HPDE6-E6E7 (cell line): ENCODE measurements at regions not wholly inside any gene's neighbourhood (a gene's known extent, or its start where the extent isn't known, plus 50 kb on each side); places are given as distances from the start of the nearest gene placed in this dataset.

Source experiments
- DNase-seq: peaks from one replicate; pipeline ENCODE4 v3.0.0; 2011; ENCODE audit warnings: missing footprints; ENCODE audit errors: extremely low spot score

DNA sequence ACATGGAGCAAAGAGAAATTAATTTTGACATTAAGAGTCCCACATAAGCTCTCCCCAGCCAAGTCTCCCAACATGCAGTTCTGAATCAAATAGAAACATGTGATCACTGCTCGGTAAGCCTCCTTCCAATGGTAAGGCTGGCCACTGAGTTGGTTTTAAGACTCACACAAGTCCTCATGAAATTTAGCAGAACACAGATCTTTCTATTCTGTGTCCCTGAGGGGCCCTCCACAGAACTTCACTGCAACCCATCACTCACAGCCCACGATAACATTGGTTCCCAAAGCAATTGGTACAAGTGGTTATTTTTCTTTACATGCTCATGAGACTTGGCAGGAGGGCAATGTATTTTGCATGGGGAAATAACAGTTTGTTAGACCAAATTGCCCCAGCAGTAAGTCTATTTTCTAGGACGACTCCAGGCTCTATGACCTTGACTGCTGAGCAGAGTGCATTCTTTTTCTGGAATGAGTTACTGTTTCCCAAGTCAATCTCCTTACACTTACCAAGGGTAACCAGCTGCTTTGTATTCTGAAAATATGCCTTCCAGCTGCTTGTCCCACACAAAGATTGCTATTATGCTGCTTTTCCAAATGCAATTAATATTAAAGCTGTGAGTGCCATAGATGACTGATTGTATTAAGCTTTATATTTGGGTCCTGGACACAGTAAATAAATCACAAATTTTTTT, 142.3 kb upstream of the TANK start:
- no peak for DNase-seq

DNA sequence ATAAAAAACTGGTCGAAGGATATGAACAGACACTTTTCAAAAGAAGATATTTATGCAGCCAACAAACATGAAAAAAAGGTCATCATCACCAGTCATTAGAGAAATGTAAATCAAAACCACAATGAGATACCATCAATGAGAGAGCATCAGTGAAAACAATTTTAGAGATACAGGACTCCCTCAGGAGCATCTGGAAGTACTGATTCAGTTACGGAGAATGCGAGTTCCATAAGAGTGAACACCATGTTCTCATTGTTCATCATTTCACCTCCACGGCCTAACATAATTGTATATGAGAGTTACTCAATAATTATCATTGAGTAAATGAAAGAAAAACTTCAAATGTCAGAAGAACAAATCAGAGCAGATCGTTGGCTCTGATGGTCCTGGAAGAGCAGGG, 140.9 kb upstream of the TANK start:
- no peak for DNase-seq

DNA sequence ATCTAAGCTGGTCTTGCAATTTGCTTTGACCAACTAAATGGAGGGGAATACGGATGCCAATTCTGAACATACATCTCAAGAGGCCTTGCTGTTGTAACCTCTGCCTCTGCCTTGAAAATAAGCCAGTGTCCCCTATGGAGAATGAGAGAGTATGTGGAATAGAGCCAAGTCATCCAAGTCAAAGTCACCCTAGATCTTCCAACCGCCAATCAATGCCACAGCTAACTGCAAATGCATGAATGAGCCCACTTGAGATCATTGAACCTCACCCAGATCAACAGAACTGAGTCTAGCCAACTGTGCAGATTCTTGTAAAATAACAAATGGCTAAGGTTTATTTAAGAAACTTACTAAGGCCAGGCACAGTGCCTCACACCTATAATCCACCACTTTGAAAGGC, 139.8 kb upstream of the TANK start:
- no peak for DNase-seq

DNA sequence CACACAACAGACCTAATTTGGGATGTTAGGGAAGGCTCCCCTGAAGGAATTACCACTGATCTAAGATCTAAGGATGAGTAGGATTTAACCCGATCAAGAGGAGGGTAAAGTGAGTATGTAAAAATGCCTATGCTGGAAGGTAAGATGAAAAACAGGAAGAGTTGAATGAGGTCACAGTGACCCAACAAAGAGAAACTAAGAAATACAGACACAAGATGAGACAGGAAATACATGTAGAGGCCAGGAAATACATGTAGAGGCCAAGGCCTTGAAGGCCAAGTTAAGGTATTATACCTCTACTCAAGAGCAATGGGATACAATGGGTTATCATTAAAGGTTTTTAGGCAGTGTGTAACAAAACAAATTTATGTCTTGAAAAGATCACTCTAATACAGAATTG, 131.6 kb upstream of the TANK start:
- no peak for DNase-seq

DNA sequence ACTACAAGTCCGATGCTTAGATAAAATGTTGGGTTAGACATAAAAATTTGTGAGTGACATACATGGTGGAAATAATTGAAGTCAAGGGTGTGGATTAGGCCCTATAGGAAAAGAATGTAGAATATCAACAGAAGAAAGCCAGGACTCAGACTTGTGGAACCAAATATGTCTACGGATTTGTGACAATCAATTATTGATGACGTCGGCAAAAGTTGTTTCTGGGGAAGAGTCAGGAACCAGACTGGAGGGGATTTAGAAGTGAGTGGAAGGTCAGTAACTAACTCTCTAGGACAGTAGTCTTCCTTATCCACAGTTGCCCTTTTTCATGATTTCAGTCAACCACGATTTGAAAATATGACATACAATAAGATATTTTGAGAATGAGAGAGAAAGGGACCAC, 130.9 kb upstream of the TANK start:
- DNase-seq: no peak

DNA sequence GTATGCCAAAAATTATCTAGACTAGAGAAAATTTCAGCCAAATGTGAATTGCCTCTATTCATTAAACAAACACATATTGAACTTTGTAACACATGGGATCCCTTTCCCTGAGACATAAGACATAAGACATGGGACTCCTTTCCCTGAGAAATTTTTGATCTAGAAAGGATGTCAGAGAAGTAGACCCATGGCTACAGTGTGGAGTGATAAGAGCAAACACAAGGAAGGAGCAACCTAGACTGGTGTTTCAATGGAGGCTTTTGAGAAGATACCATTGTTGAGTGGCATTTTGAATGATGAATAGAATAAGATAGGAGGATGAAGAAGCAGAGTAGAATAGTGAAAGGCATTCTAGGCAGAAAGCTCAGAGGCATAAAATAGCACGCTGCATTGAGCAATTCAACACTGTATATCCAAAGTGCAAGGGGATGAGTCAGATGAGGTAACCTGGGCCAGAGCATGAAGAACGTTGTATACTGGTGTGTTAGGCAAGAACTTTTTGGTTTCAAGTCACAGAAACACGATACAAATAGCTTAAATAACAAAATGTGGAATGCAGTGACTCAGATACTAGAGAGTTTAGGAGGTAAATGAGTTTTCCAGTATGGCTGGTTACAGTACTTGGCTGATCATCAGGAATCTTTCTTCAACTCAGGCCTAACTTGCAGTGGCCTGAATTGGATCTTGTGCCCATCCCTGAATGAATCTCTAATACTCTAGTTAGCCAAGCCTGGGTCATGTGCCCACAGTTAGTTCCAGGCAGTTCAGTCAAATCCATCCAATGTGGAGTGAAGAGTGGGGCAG, 129.8 kb upstream of the TANK start:
- DNase-seq: peak; percentile 87

DNA sequence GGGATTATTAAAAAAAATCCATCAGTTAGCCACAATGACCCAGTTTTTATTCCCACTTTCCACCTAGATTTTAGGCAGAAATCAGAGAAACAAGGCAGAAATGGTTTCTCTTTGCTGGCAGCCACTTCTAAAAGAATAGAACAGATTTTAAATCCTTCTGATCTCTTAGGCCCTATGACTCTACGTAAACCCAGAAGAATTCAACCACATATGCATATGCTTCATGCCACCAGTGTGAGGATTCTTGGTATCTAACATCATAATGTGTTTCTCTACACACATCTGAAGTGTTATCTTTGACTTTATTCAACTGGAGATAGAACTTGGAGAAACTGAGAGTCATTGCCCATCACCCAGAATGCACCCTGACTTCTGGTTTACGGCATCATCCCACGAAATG, 128.7 kb upstream of the TANK start:
- DNase-seq: no peak

DNA sequence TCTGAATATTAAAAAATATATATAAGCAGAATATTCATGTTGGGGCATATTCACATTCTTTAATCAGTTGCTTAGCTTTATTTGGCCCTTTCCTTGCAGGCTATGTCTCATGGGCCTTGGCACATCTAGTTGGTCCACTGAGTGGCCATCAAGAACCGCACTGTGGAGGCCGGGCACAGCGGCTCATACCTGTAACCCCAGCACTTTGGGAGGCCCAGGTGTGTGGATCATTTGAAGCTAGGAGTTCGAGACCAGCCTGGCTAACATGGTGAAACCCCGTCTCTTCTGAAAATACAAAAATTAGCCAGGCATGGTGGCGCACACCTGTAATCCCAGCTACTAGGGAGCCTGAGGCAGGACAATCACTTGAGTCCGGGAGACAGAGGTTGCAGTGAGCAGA, 127.6 kb upstream of the TANK start:
- no peak for DNase-seq

DNA sequence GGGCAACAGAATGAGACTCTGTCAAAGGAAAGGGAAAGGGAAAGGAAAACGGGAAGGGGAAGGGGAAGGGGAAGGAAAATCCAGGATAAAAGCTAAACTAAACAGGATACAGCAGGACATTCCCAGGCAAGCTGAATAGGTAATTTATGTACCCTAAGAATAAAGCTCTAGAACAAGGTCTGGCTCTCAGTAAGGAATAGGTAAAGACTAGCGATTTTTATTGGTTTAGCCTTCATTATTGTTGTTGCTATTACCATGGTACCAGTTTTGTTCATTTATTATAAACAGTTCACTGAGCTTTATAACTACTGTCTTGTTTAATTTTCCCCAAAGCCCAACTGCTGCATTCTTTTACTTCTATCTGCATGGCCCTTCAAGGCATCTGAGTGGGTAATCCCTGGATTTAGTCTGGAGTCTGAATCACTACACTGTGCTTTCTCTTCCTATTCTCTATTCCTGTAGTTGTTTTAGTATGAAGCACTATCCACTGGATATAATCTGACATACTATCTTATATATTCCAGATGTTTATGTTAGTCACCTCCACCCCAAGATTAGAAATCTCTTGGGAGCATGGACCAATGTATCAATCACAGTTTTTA, 127.1 kb upstream of the TANK start:
- no peak for DNase-seq

DNA sequence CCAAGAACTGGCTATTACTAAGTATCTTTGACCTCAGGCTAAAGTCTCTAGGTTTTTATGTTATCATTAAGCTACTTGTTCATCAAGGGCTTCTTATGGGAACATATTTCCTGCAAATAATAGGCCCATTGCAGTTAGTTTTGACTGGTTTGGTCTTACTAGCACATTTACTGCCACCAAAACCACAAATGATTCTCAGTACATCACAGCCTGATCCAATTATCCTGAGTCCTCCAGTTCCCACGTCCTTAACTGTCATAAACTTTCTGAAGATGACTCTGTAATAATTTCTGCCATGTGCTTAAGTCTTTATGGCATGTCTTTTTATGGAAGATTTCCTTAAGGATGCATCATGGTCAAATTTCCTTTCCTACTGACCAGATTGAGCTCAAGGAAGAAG, 123.3 kb upstream of the TANK start:
- no peak for DNase-seq

DNA sequence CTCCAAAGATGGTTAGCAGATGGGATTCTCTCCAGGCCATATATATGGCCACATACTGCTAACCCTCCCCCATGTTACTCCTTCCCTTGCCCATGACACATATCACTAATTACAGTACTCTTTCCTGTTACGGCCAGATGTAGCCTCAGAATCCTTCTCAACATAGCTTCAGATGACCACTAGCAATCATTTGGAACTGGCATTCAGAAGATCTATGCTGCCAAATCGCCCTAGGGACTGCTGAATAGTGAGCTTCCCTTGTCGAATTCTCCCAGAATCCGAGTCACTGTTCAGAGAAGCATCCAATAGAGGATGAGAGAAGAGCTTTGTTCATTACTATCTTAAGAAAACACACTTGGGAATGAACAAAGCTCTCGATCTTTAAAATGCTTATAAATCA, 121.2 kb upstream of the TANK start:
- no peak for DNase-seq

DNA sequence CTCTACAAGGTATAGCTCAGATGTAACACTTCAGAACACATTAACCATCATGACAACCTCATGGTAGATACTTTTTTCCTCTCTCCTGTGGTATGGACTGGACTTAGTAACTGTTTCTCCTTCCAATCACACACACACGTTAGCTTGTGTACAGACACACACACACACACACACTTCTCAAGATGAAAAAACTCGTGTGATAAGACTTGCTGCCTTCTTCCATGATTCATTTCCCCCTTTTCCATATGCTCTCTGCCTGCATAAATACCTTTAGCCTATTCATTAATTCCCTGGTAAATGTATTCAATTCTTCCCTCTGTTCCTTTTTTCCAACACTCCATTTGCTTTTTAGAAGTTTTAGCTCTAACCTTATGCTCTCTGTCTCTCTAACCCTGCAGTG, 118.9 kb upstream of the TANK start:
- DNase-seq: no peak

DNA sequence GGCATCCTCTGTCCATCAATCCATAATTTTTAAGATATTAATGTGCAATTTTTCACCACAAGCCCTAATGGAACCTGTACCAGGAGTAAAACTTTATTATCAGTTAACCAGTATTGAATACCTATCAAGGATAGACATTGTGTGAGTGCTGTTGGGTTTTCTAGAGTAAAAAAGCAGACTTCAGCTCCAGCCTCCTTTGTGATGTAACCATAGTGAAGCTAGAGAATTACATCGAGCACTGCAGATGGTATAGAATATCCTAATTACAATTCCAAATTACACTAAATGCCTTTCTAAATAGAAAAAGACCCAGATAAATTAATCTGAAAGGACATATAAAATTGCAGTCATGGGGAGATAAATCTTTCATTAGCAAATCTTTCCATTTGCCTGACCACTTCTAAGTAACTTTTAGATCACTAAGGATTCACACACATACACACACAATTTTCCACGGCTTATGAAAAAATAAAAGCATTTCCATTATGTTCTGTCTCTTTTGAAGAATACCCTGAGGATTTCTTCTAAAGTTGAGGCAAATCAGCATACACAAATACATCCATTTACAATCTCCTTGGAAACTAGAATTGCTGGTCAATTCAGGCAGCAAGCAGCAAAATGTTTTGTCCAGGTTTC, 117.1 kb upstream of the TANK start:
- no peak for DNase-seq

DNA sequence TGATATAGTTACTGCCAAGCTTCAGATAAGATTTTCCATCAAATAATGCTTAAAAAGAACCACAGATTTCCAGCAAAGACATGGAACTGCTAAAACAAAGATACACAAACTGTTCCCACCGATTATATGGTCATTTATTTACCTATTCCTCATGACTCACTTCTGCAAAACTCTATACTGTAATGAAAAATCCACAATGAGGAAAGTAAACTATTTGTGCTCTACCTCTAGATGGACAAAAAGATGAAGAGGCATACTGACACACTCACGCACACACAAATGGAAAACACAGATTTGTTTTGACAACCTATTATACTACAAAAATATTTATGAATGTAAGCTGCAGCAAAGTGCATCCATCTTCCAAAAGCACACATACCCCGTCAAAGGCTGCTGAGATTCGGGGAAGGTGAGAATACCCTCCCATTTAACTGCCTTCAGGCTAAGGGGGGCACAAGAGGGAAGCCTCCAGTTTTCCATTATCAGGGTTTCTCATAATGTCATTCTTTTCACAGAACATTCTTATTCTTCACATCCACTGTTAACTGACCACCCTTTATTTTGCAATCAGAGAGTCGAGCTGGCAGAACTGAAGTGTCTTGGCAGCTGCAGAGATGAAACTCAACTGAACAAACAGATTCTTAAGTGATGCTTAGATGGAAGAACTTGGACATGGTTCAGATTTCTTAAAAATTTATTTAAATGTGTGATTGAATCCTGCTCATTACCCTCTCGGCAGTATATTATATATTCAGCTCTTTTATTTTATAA, 115.9 kb upstream of the TANK start:
- DNase-seq: no peak

DNA sequence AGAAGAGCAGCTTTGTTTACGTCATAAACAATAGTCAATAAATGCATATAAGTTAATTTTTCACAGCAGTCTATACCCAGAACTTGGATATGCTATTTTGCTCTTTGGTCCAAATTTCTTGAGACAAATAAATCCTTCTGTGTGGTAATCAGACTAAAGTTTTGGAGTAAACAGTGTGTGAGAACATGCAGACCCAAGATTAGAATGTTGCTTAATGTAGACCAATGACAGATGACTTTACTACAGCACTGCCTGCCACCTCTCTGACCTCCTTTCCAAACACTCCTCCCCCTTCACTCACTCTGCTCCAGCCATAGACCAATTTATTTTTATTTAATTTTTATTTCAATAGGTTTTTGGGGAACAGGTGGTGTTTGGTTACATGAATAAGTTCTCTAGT, 115.3 kb upstream of the TANK start:
- no peak for DNase-seq

DNA sequence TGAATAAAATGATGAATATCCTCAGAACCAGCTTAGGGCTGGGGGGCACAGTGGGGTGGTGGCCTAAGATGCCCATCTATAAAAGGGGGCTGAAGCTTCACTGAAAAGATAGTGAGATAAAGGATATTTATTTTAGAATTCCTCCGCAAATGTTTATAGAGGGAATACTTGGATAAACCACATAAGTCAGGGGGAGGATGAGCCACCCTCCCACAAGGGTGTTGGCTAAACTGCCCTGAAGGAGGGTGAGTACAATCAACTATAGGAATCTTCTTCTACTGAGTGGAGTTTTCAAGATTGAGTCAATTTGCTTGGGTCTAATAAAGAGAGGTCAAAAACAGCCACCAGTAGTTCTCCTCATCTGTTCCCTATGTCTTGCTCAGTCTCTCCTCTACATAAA, 114.5 kb upstream of the TANK start:
- DNase-seq: no peak

DNA sequence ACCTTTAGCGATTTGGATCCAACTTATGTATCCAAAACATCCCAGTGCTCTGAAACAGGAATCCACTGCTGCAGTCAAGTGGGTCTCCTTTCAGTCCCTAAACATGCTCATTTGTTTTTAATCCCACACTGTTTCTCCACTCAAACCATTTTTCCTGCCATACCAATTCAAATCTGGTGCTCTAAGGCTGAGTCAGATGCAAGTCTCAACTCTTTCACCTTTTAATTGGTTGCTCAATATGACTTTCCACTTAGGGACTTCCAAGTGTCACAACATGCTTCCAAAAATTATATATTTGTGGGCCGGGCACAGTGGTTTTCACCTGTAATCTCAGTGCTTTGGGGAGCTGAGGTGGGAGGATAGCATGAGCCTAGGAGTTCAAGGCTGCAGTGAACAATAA, 113.4 kb upstream of the TANK start:
- DNase-seq: no peak

DNA sequence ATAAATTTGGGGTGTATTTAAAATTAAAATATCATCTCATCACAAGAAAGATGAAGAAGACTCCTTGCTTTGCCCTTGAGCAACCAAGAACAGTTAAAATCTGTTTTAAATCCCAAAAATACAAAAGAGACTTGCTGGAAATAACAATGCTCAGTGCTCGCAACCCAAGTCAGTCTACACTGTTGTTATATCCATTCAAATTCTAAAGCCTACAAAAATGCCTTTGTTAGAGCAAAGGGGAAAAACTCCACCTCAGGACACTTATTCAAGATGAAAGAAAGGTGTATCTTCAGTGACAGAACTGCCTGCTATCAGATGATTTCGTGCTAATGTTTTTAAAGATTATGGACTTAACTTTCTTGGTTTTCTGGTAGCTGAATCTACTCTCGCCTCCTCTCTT, 111.9 kb upstream of the TANK start:
- no peak for DNase-seq

DNA sequence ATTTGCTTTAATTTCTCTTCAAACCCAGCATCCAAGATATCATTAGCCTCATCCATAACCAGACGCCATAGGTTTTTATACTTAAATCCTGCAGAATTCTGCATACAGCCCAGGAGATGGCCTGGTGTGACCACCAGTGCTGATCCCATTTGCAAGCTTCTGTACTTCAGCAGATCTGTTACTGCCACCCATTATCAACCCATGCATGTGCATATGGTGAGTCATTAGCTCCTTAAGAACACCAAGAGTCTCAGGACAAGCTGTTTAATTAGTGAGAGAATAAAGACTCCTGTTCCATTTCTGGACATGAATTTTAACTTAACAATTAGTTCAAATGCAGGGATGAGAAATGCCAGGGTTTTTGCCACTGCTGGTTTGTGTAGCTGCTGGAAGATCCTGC, 110.7 kb upstream of the TANK start:
- no peak for DNase-seq

DNA sequence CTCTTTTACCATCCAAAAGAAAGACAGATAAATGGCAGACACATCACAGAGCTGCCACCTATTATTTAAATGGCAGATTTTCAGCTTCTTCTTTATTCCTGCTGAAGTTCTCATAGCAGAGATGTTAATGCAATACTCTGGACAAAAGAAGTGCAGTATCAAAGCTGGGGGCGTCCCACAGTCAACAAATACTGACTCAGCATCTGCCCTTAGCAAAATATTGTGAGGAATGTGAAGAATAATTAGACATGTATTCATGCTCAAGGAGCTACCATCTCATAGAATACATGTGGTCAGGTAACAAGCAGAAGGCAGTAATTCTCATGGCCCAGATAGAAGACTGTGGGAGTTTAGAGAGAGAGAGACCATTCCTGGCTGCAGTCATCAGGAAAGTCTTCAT, 108.0 kb upstream of the TANK start:
- DNase-seq: no peak

DNA sequence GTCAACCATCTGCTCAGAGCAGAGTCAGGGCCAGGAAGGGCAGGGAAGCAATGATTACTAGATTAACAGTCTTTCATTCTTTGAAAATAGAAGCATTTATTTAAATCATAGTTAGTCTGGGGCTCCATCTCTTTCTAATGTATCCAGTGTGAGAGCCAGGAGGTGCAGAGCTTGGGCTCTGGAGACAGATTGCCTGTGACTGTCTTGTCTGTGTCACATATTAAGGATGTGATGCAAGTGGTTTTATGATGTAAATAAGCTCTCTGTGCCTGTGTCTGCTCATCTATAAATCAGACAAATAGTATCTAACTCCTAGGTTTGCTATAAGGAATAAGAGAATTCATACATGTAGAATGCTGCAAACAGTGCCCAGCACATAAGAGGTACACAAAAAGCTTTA, 104.9 kb upstream of the TANK start:
- no peak for DNase-seq

DNA sequence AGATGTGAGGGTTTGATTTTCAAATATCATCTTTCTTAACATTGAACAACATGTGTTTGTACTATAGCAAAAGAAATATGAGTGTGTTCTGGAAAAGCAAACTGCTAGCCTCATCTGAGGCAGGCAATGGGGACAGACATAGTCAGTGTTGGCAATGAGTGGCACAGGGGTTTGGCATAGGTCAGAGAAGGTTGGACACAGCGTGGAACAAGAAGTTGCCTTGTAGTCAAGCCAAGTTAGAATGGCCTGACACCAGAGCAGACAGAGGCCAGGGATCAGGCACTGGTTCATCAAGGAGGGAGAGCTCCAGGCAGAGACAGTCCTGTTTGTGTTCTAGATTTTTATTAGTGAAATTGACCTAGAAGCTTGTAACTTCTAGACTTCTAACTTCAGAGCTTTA, 100.8 kb upstream of the TANK start:
- no peak for DNase-seq
